ENCODE measurements at regions not wholly inside any gene's neighbourhood (a gene's known extent, or its start where the extent isn't known, plus 50 kb on each side); places are given as distances from the start of the nearest gene placed in this dataset.
"Not testable (repeated sequence)": the region's sequence is repeated elsewhere in the genome, so short reads cannot be mapped to it uniquely, and the experiment has no call there.

DNA sequence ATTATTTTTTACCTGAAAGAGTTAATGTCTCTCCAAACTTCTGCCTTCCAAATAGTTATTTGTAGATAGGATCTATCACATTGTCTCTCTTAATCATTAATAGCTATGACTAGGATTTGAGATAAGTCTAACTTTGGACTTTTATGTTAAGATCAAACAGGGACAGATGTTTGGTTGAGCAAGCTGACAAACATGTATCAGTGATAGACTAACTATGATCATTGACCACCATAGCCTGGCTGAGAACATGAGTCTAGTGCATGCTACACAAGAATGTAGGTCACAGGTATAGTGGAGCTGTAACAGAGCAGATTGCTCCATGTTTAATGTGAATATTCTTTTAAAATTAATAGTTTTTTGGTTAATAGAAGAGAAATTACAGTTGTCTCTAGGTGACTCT lies 52.0 kb downstream of the SYT15B start:
- not testable (repeated sequence) for H3K27me3 ChIP-seq (ENCODE audit: control insufficient read depth in 1 of 2, insufficient read depth in 1 of 2, low read length in 2 of 2); H3K23ac ChIP-seq (ENCODE audit: low read length in 2 of 2); H3K36me3 ChIP-seq (ENCODE audit: control insufficient read depth in 1 of 2, insufficient read depth in 2 of 2, low read depth in 1 of 2, low read length in 2 of 2); H3K9ac ChIP-seq (ENCODE audit: low read length); H3K14ac ChIP-seq (ENCODE audit: low read length in 2 of 2); H4K8ac ChIP-seq (ENCODE audit: low read length); DNase-seq; H3K4me1 ChIP-seq (ENCODE audit: control insufficient read depth, insufficient read depth, low read depth, low read length); H3K4ac ChIP-seq (ENCODE audit: low read depth in 1 of 2, low read length in 2 of 2); H3K18ac ChIP-seq (ENCODE audit: low read depth in 1 of 2, low read length in 2 of 2); H4K91ac ChIP-seq (ENCODE audit: low read length); H3K9me3 ChIP-seq (ENCODE audit: control insufficient read depth, low read length); H3K4me3 ChIP-seq (ENCODE audit: insufficient read depth in 1 of 2, low read depth in 1 of 2, low read length in 2 of 2); H3K27ac ChIP-seq (ENCODE audit: low read length, poor library complexity, severe bottlenecking); H2AFZ ChIP-seq (ENCODE audit: low read depth, low read length); H2BK12ac ChIP-seq (ENCODE audit: low read length in 2 of 2); H2BK5ac ChIP-seq (ENCODE audit: low read depth, low read length, poor library complexity, severe bottlenecking); H2BK120ac ChIP-seq (ENCODE audit: low read depth, low read length); H2BK15ac ChIP-seq (ENCODE audit: low read depth, poor library complexity, severe bottlenecking); H3K79me1 ChIP-seq (replicated peaks; ENCODE audit: low read length, poor library complexity, severe bottlenecking); H2AK5ac ChIP-seq (ENCODE audit: low read length, severe bottlenecking); H3K4me2 ChIP-seq (ENCODE audit: low read length, poor library complexity, severe bottlenecking)

DNA sequence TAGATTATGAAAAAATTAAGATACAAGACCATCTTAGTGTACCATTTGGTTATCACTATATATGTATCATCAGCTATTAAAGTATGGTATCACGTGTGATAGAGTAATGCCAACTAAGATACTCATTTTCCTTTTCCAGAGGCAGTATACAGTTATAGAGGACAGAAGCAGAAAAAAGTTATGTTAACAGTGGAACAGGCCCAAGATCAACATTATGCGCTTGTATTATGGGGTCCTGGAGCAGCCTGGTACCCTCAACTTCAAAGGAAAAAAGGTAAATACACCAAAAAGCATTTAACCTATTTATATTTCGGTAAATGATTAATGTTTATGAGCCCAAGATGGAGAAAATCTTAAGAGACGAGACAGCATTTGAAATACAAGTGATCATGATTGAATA lies 52.9 kb downstream of the SYT15B start:
- H3K36me3 ChIP-seq (ENCODE audit: control insufficient read depth in 1 of 2, insufficient read depth in 2 of 2, low read depth in 1 of 2, low read length in 2 of 2); H4K91ac ChIP-seq (ENCODE audit: low read length); H3K27ac ChIP-seq (ENCODE audit: low read length, poor library complexity, severe bottlenecking); H3K9ac ChIP-seq (ENCODE audit: low read length); H2BK12ac ChIP-seq (ENCODE audit: low read length in 2 of 2); H3K18ac ChIP-seq (ENCODE audit: low read depth in 1 of 2, low read length in 2 of 2); H3K79me1 ChIP-seq (replicated peaks; ENCODE audit: low read length, poor library complexity, severe bottlenecking); H3K9me3 ChIP-seq (ENCODE audit: control insufficient read depth, low read length); H2BK15ac ChIP-seq (ENCODE audit: low read depth, poor library complexity, severe bottlenecking); H2AFZ ChIP-seq (ENCODE audit: low read depth, low read length); H3K4me2 ChIP-seq (ENCODE audit: low read length, poor library complexity, severe bottlenecking); H2AK5ac ChIP-seq (ENCODE audit: low read length, severe bottlenecking); H3K27me3 ChIP-seq (ENCODE audit: control insufficient read depth in 1 of 2, insufficient read depth in 1 of 2, low read length in 2 of 2); H2BK5ac ChIP-seq (ENCODE audit: low read depth, low read length, poor library complexity, severe bottlenecking); H2BK120ac ChIP-seq (ENCODE audit: low read depth, low read length); H3K23ac ChIP-seq (ENCODE audit: low read length in 2 of 2); H4K8ac ChIP-seq (ENCODE audit: low read length); H3K14ac ChIP-seq (ENCODE audit: low read length in 2 of 2); H3K4me3 ChIP-seq (ENCODE audit: insufficient read depth in 1 of 2, low read depth in 1 of 2, low read length in 2 of 2); H3K4ac ChIP-seq (ENCODE audit: low read depth in 1 of 2, low read length in 2 of 2); DNase-seq; H3K4me1 ChIP-seq (ENCODE audit: control insufficient read depth, insufficient read depth, low read depth, low read length): not testable (repeated sequence)
- WGBS: no CpG with 5 or more reads among the region's 4 CpGs

DNA sequence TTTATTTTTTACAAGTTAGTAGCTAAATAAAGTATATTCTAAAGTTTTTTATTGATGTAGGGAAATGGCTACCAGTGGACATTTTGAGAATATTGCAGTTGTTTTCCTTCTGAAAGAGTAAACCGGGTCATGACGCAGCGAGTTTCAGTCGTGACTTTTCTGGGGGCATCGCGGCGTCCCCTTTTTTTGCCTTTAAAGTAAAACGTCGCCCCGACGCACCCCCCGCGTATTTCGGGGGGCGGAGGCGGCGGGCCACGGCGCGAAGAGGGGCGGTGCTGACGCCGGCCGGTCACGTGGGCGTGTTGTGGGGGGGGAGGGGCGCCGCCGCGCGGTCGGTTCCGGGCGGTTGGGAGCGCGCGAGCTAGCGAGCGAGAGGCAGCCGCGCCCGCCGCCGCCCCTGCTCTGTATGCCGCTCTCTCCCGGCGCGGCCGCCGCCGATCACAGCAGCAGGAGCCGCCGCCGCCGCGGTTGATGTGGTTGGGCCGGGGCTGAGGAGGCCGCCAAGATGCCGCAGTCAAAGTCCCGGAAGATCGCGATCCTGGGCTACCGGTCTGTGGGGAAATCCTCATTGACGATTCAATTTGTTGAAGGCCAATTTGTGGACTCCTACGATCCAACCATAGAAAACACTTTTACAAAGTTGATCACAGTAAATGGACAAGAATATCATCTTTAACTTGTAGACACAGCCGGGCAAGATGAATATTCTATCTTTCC lies 57.5 kb downstream of the SYT15B start:
- not testable (repeated sequence) for H3K18ac ChIP-seq (ENCODE audit: low read depth in 1 of 2, low read length in 2 of 2); H3K79me1 ChIP-seq (replicated peaks; ENCODE audit: low read length, poor library complexity, severe bottlenecking); H3K4ac ChIP-seq (ENCODE audit: low read depth in 1 of 2, low read length in 2 of 2); H2BK15ac ChIP-seq (ENCODE audit: low read depth, poor library complexity, severe bottlenecking); H2AK5ac ChIP-seq (ENCODE audit: low read length, severe bottlenecking); H2BK120ac ChIP-seq (ENCODE audit: low read depth, low read length); H2BK12ac ChIP-seq (ENCODE audit: low read length in 2 of 2); H3K4me1 ChIP-seq (ENCODE audit: control insufficient read depth, insufficient read depth, low read depth, low read length); H3K36me3 ChIP-seq (ENCODE audit: control insufficient read depth in 1 of 2, insufficient read depth in 2 of 2, low read depth in 1 of 2, low read length in 2 of 2); H2BK5ac ChIP-seq (ENCODE audit: low read depth, low read length, poor library complexity, severe bottlenecking); H2AFZ ChIP-seq (ENCODE audit: low read depth, low read length); H3K27me3 ChIP-seq (ENCODE audit: control insufficient read depth in 1 of 2, insufficient read depth in 1 of 2, low read length in 2 of 2); H3K27ac ChIP-seq (ENCODE audit: low read length, poor library complexity, severe bottlenecking); H4K8ac ChIP-seq (ENCODE audit: low read length); H4K91ac ChIP-seq (ENCODE audit: low read length); H3K23ac ChIP-seq (ENCODE audit: low read length in 2 of 2); H3K14ac ChIP-seq (ENCODE audit: low read length in 2 of 2); H3K9me3 ChIP-seq (ENCODE audit: control insufficient read depth, low read length); H3K4me2 ChIP-seq (ENCODE audit: low read length, poor library complexity, severe bottlenecking)
- no CpG with 5 or more reads among the region's 66 CpGs for WGBS
- Histone ChIP-seq H3K4me3 (ENCODE audit: insufficient read depth in 1 of 2, low read depth in 1 of 2, low read length in 2 of 2) (peak overlapping the region in 1 of 2 experiments; percentile 51), H3K9ac (ENCODE audit: low read length) (peak overlapping the region; percentile 79)
- DNase-seq: peak; percentile 7

DNA sequence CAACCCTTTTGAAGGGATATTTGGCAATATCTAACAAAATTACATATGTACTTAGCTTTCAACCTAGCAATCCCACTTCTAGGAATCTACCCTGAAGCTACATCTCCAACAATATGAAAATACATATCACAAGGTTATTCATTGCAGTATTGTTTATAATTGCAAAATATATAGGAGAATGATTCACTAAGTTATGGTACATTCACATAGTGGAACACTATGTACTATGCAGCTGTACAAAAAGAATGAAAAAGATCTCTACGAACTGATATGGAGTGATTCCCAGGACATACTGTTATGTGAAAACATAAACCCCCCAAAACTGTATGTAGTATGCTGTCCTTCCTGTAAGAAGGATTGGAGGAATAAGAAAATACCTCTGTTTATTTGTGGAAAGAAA lies 62.1 kb downstream of the SYT15B start:
- H3K9ac ChIP-seq (ENCODE audit: low read length); H3K4me3 ChIP-seq (ENCODE audit: insufficient read depth in 1 of 2, low read depth in 1 of 2, low read length in 2 of 2); H2BK120ac ChIP-seq (ENCODE audit: low read depth, low read length); H3K9me3 ChIP-seq (ENCODE audit: control insufficient read depth, low read length); H3K27me3 ChIP-seq (ENCODE audit: control insufficient read depth in 1 of 2, insufficient read depth in 1 of 2, low read length in 2 of 2); H3K4ac ChIP-seq (ENCODE audit: low read depth in 1 of 2, low read length in 2 of 2); H3K36me3 ChIP-seq (ENCODE audit: control insufficient read depth in 1 of 2, insufficient read depth in 2 of 2, low read depth in 1 of 2, low read length in 2 of 2); H2BK15ac ChIP-seq (ENCODE audit: low read depth, poor library complexity, severe bottlenecking); H2BK12ac ChIP-seq (ENCODE audit: low read length in 2 of 2); H2AFZ ChIP-seq (ENCODE audit: low read depth, low read length); H3K18ac ChIP-seq (ENCODE audit: low read depth in 1 of 2, low read length in 2 of 2); H3K4me2 ChIP-seq (ENCODE audit: low read length, poor library complexity, severe bottlenecking); H3K14ac ChIP-seq (ENCODE audit: low read length in 2 of 2); H3K4me1 ChIP-seq (ENCODE audit: control insufficient read depth, insufficient read depth, low read depth, low read length); H4K91ac ChIP-seq (ENCODE audit: low read length); H2BK5ac ChIP-seq (ENCODE audit: low read depth, low read length, poor library complexity, severe bottlenecking); H2AK5ac ChIP-seq (ENCODE audit: low read length, severe bottlenecking); H3K23ac ChIP-seq (ENCODE audit: low read length in 2 of 2); H3K79me1 ChIP-seq (replicated peaks; ENCODE audit: low read length, poor library complexity, severe bottlenecking); H4K8ac ChIP-seq (ENCODE audit: low read length); H3K27ac ChIP-seq (ENCODE audit: low read length, poor library complexity, severe bottlenecking): not testable (repeated sequence)
- DNase-seq: peak; percentile 3
- no CpG with 5 or more reads among the region's 1 CpG for WGBS
